Thyroid gland (tissue), 4 donors: ENCODE measurements at regions not wholly inside any gene's neighbourhood (a gene's known extent, or its start where the extent isn't known, plus 50 kb on each side); places are given as distances from the start of the nearest gene placed in this dataset.

Source experiments
- CTCF ChIP-seq, 6 experiments: fragments of 200-600 bp in 3 of 6; fragments of 450-650 bp in 3 of 6; sonication (generic) in 3 of 6; IDR thresholded peaks; one replicate each; pipeline ENCODE4 v1.5.1; 2016 to 2019; ENCODE audit warnings: antibody characterized with exemption in 6 of 6, mild to moderate bottlenecking in 2 of 6, inconsistent platforms in 1 of 6, moderate library complexity in 1 of 6
- POLR2A ChIP-seq, 2 donors: fragments of 450-650 bp; IDR thresholded peaks; one replicate each; pipeline ENCODE4 v1.6.1; 2017; ENCODE audit warnings: antibody characterized with exemption in 2 of 2, mild to moderate bottlenecking in 2 of 2, moderate library complexity in 1 of 2

- TF ChIP-seq CTCF (IDR thresholded peaks at IDR 0.05) (no peak), POLR2A (IDR thresholded peaks at IDR 0.05) (no peak)
These were observed 158.6 kb downstream of the SALL1 start for GRCh38 chr16:50992350-50993032.
